ENCODE measurements at regions not wholly inside any gene's neighbourhood (a gene's known extent, or its start where the extent isn't known, plus 50 kb on each side); places are given as distances from the start of the nearest gene placed in this dataset.

GRCh38 chr1:30519201-30519763 is 204.1 kb downstream of the MATN1 start:
- no peak for TF ChIP-seq CTCF (IDR thresholded peaks at IDR 0.05)
- TF ChIP-seq POLR2A (IDR thresholded peaks at IDR 0.05): no peak

Data from thyroid gland (tissue), 4 donors.